ENCODE measurements at regions not wholly inside any gene's neighbourhood (a gene's known extent, or its start where the extent isn't known, plus 50 kb on each side); places are given as distances from the start of the nearest gene placed in this dataset.

DNA sequence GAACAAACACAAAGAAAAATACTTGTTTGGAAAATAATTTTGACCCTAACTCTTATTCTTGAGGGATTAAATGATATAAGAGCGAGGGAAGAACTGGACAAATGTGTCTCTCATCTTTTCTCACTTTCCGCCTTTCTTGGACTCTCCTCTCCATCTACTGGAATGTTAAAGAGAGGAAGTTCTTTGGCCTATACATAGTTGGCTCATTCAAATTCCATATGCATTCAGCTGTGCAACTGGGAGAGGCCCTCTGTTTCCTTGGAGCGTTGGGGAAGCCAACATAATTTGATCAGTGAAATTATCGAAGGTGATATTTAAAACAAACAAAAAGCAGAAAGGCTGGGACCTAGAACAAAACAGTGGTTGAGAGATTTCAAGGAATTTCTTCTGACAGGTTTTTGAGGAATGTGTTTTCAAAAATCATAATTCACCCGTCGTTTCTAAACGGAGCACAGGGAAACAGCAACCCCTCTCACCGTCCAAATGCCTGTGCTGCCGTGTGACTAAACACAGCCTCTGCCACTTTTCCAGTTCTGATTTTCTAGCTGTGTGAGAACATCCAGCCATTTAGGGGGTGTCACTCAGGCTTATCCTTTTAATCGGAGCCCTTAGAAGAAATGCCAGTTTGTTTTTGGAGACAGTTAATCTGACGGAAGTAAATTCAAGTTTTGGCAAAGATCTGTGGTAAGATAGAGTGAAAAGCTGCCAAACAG, 489.9 kb downstream of the SOX2 start:
- Histone ChIP-seq H3K4me2 (ENCODE audit: low read length) (no peak overlapping the region), H3K9me3 (ENCODE audit: insufficient read depth, low read depth, low read length) (peaks cover 2% of the 10 kb centered on the region), H2BK120ac (ENCODE audit: insufficient read depth, low read length, poor library complexity) (no peak overlapping the region), H3K79me2 (ENCODE audit: control insufficient read depth, insufficient read depth, low read length, poor library complexity) (no peaks in the 10 kb centered on the region), H3K4ac (ENCODE audit: low read depth, low read length) (no peak overlapping the region), H4K12ac (ENCODE audit: low read depth, low read length) (no peak overlapping the region), H4K91ac (ENCODE audit: low read depth, low read length) (no peak overlapping the region), H2BK12ac (ENCODE audit: low read length) (no peak overlapping the region), H3K23ac (ENCODE audit: low read length) (no peak overlapping the region), H2AK5ac (ENCODE audit: low read length) (no peak overlapping the region), H3K18ac (ENCODE audit: low read length) (no peak overlapping the region), H3K4me1 (ENCODE audit: control insufficient read depth in 1 of 2, insufficient read depth in 2 of 2, low read length in 2 of 2) (no peaks in the 10 kb centered on the region), H3K4me3 (ENCODE audit: low read depth, low read length) (no peak overlapping the region), H2AFZ (ENCODE audit: insufficient read depth, low read length, poor library complexity) (no peak overlapping the region), H4K8ac (ENCODE audit: low read depth, low read length) (no peak overlapping the region), H3K79me1 (ENCODE audit: low read length) (no peaks in the 10 kb centered on the region), H3K36me3 (ENCODE audit: control insufficient read depth in 1 of 2, insufficient read depth in 2 of 2, low read length in 2 of 2) (no peaks in the 10 kb centered on the region), H3K27me3 (ENCODE audit: insufficient read depth, low read length) (no peaks in the 10 kb centered on the region), H3K9ac (ENCODE audit: low read length) (no peak overlapping the region), H2BK5ac (ENCODE audit: low read depth, low read length, poor library complexity) (no peak overlapping the region), H3K14ac (ENCODE audit: low read length) (no peak overlapping the region), H3K27ac (ENCODE audit: low read depth, low read length) (no peak overlapping the region)
- no CpG with 5 or more reads among the region's 11 CpGs for WGBS (ENCODE audit: extremely low coverage, insufficient coverage, insufficient read length)
- DNase-seq, result no peak

GRCh38 chr3:182212479-182213076, 500.9 kb downstream of the SOX2 start:
- no CpG with 5 or more reads among the region's 4 CpGs for WGBS (ENCODE audit: extremely low coverage, insufficient coverage, insufficient read length)
- Histone ChIP-seq H3K79me1 (ENCODE audit: low read length) (no peaks in the 10 kb centered on the region), H2AK5ac (ENCODE audit: low read length) (no peak overlapping the region), H2AFZ (ENCODE audit: insufficient read depth, low read length, poor library complexity) (no peak overlapping the region), H3K79me2 (ENCODE audit: control insufficient read depth, insufficient read depth, low read length, poor library complexity) (no peaks in the 10 kb centered on the region), H3K9me3 (ENCODE audit: insufficient read depth, low read depth, low read length) (no peaks in the 10 kb centered on the region), H3K36me3 (ENCODE audit: control insufficient read depth in 1 of 2, insufficient read depth in 2 of 2, low read length in 2 of 2) (no peaks in the 10 kb centered on the region), H3K9ac (ENCODE audit: low read length) (no peak overlapping the region), H3K27me3 (ENCODE audit: insufficient read depth, low read length) (no peaks in the 10 kb centered on the region), H3K23ac (ENCODE audit: low read length) (no peak overlapping the region), H3K4me2 (ENCODE audit: low read length) (no peak overlapping the region), H4K12ac (ENCODE audit: low read depth, low read length) (no peak overlapping the region), H2BK5ac (ENCODE audit: low read depth, low read length, poor library complexity) (no peak overlapping the region), H3K18ac (ENCODE audit: low read length) (no peak overlapping the region), H2BK12ac (ENCODE audit: low read length) (no peak overlapping the region), H3K4me3 (ENCODE audit: low read depth, low read length) (no peak overlapping the region), H4K8ac (ENCODE audit: low read depth, low read length) (no peak overlapping the region), H3K4ac (ENCODE audit: low read depth, low read length) (no peak overlapping the region), H3K27ac (ENCODE audit: low read depth, low read length) (no peak overlapping the region), H2BK120ac (ENCODE audit: insufficient read depth, low read length, poor library complexity) (no peak overlapping the region), H3K14ac (ENCODE audit: low read length) (no peak overlapping the region), H3K4me1 (ENCODE audit: control insufficient read depth in 1 of 2, insufficient read depth in 2 of 2, low read length in 2 of 2) (no peaks in the 10 kb centered on the region), H4K91ac (ENCODE audit: low read depth, low read length) (no peak overlapping the region)
- peak in 1 of 2 donors; percentile 39 for DNase-seq

DNA sequence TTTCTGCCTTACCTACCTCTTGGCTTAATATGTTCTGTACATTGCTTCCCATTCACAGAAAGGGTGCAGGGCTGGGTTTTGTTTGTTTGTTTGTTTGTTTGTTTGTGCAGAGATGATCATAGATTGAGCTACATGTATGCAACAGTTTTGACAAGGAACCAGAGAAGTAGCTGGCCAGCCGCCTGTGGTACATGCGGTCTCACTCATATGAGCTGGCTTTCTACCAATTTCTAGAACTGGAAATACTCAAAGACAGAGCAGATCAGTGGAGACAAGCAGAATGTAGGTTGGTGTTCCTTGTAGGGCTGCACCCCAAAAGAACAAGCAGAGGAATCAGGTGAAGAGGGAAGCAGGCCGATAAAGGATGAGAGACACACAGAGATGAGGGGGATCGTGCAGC, 502.7 kb downstream of the SOX2 start:
- H3K27ac ChIP-seq (ENCODE audit: low read depth, low read length), result no peak overlapping the region
- H2BK5ac ChIP-seq (ENCODE audit: low read depth, low read length, poor library complexity), result no peak overlapping the region
- no peak overlapping the region for H4K12ac ChIP-seq (ENCODE audit: low read depth, low read length)
- H3K9ac ChIP-seq (ENCODE audit: low read length), result no peak overlapping the region
- H3K36me3 ChIP-seq (ENCODE audit: control insufficient read depth in 1 of 2, insufficient read depth in 2 of 2, low read length in 2 of 2), result no peaks in the 10 kb centered on the region
- no peak overlapping the region for H3K14ac ChIP-seq (ENCODE audit: low read length)
- no peaks in the 10 kb centered on the region for H3K79me2 ChIP-seq (ENCODE audit: control insufficient read depth, insufficient read depth, low read length, poor library complexity)
- H3K23ac ChIP-seq (ENCODE audit: low read length), result no peak overlapping the region
- no peak overlapping the region for H3K4me2 ChIP-seq (ENCODE audit: low read length)
- H3K27me3 ChIP-seq (ENCODE audit: insufficient read depth, low read length), result no peaks in the 10 kb centered on the region
- no CpG with 5 or more reads among the region's 4 CpGs for WGBS (ENCODE audit: extremely low coverage, insufficient coverage, insufficient read length)
- H2AK5ac ChIP-seq (ENCODE audit: low read length), result no peak overlapping the region
- no peak overlapping the region for H2BK120ac ChIP-seq (ENCODE audit: insufficient read depth, low read length, poor library complexity)
- H2AFZ ChIP-seq (ENCODE audit: insufficient read depth, low read length, poor library complexity), result no peak overlapping the region
- DNase-seq, result no peak
- no peak overlapping the region for H3K4me3 ChIP-seq (ENCODE audit: low read depth, low read length)
- no peaks in the 10 kb centered on the region for H3K79me1 ChIP-seq (ENCODE audit: low read length)
- no peak overlapping the region for H3K18ac ChIP-seq (ENCODE audit: low read length)
- no peaks in the 10 kb centered on the region for H3K9me3 ChIP-seq (ENCODE audit: insufficient read depth, low read depth, low read length)
- H4K91ac ChIP-seq (ENCODE audit: low read depth, low read length), result no peak overlapping the region
- H3K4ac ChIP-seq (ENCODE audit: low read depth, low read length), result no peak overlapping the region
- H4K8ac ChIP-seq (ENCODE audit: low read depth, low read length), result no peak overlapping the region
- H3K4me1 ChIP-seq (ENCODE audit: control insufficient read depth in 1 of 2, insufficient read depth in 2 of 2, low read length in 2 of 2), result no peaks in the 10 kb centered on the region
- H2BK12ac ChIP-seq (ENCODE audit: low read length), result no peak overlapping the region

DNA sequence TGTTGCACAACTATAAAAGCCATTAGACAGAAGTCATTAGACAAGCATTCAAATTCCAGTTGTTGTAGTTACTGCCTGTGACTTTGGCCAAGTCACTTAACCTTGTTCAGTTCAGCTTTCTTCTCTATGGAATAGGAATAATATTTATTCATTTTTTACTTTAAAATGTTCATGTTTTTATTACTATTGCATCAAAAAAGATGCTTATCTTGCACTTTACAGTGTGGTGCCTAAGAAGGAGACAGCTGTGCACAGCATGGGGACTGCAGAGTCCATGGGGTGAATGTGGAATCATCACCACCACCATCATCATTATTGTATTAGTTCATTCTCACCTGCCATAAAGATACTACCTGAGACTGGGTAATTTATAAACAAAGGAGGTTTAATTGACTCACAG, 504.2 kb downstream of the SOX2 start:
- Histone ChIP-seq H4K8ac (ENCODE audit: low read depth, low read length) (no peak overlapping the region), H3K4me1 (ENCODE audit: control insufficient read depth in 1 of 2, insufficient read depth in 2 of 2, low read length in 2 of 2) (no peaks in the 10 kb centered on the region), H3K4ac (ENCODE audit: low read depth, low read length) (no peak overlapping the region), H3K23ac (ENCODE audit: low read length) (no peak overlapping the region), H3K4me3 (ENCODE audit: low read depth, low read length) (no peak overlapping the region), H2BK12ac (ENCODE audit: low read length) (no peak overlapping the region), H3K14ac (ENCODE audit: low read length) (no peak overlapping the region), H4K12ac (ENCODE audit: low read depth, low read length) (no peak overlapping the region), H2AFZ (ENCODE audit: insufficient read depth, low read length, poor library complexity) (no peak overlapping the region), H3K27ac (ENCODE audit: low read depth, low read length) (no peak overlapping the region), H3K36me3 (ENCODE audit: control insufficient read depth in 1 of 2, insufficient read depth in 2 of 2, low read length in 2 of 2) (no peaks in the 10 kb centered on the region), H3K27me3 (ENCODE audit: insufficient read depth, low read length) (no peaks in the 10 kb centered on the region), H3K18ac (ENCODE audit: low read length) (no peak overlapping the region), H2BK5ac (ENCODE audit: low read depth, low read length, poor library complexity) (no peak overlapping the region), H3K9ac (ENCODE audit: low read length) (no peak overlapping the region), H3K79me2 (ENCODE audit: control insufficient read depth, insufficient read depth, low read length, poor library complexity) (no peaks in the 10 kb centered on the region), H2BK120ac (ENCODE audit: insufficient read depth, low read length, poor library complexity) (no peak overlapping the region), H3K4me2 (ENCODE audit: low read length) (no peak overlapping the region), H4K91ac (ENCODE audit: low read depth, low read length) (no peak overlapping the region), H3K79me1 (ENCODE audit: low read length) (no peaks in the 10 kb centered on the region), H3K9me3 (ENCODE audit: insufficient read depth, low read depth, low read length) (no peaks in the 10 kb centered on the region), H2AK5ac (ENCODE audit: low read length) (no peak overlapping the region)
- DNase-seq, result no peak
